ENCODE measurements at regions not wholly inside any gene's neighbourhood (a gene's known extent, or its start where the extent isn't known, plus 50 kb on each side); places are given as distances from the start of the nearest gene placed in this dataset.

GRCh38 chr2:103739186-103739585 lies 977.4 kb downstream of the TMEM182 start:
- TF ChIP-seq, protein P1, sequence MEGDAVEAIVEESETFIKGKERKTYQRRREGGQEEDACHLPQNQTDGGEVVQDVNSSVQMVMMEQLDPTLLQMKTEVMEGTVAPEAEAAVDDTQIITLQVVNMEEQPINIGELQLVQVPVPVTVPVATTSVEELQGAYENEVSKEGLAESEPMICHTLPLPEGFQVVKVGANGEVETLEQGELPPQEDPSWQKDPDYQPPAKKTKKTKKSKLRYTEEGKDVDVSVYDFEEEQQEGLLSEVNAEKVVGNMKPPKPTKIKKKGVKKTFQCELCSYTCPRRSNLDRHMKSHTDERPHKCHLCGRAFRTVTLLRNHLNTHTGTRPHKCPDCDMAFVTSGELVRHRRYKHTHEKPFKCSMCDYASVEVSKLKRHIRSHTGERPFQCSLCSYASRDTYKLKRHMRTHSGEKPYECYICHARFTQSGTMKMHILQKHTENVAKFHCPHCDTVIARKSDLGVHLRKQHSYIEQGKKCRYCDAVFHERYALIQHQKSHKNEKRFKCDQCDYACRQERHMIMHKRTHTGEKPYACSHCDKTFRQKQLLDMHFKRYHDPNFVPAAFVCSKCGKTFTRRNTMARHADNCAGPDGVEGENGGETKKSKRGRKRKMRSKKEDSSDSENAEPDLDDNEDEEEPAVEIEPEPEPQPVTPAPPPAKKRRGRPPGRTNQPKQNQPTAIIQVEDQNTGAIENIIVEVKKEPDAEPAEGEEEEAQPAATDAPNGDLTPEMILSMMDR (IDR thresholded peaks at IDR 0.05): no peak
- no peak for TF ChIP-seq POLR2A (IDR thresholded peaks at IDR 0.05)

All from Peyer's patch (tissue), 4 donors.